H1 (cell line): ENCODE measurements at regions not wholly inside any gene's neighbourhood (a gene's known extent, or its start where the extent isn't known, plus 50 kb on each side); places are given as distances from the start of the nearest gene placed in this dataset.

ENCODE experiments used
- ATF3 ChIP-seq: IDR thresholded peaks from 2 replicates; pipeline ENCODE4 v1.6.1; 2011; ENCODE audit warnings: low read depth, mild to moderate bottlenecking, low read length; ENCODE audit not compliant: insufficient read depth
- CREB1 ChIP-seq: IDR thresholded peaks from 2 replicates; pipeline ENCODE4 v1.6.1; 2012; ENCODE audit warnings: inconsistent platforms
- CTCF ChIP-seq, 3 experiments: IDR thresholded peaks; 1 replicate in 2 of 3; 2 replicates in 1 of 3; pipeline versions ENCODE4 v1.5.1 to v1.6.1; 2011; ENCODE audit warnings: low read length in 3 of 3, mild to moderate bottlenecking in 3 of 3, inconsistent platforms in 2 of 3, low read depth in 1 of 3, moderate library complexity in 1 of 3; ENCODE audit not compliant: insufficient read depth in 1 of 3; ENCODE audit errors: control extremely low read depth in 1 of 3
- EP300 ChIP-seq, 2 experiments: IDR thresholded peaks; 1 replicate in 1 of 2; 2 replicates in 1 of 2; pipeline ENCODE4 v1.6.1; 2011 to 2012; ENCODE audit warnings: low read depth in 2 of 2, low read length in 2 of 2, mild to moderate bottlenecking in 2 of 2, borderline replicate concordance in 1 of 2, inconsistent platforms in 1 of 2, moderate library complexity in 1 of 2
- EZH2 ChIP-seq: fragments of 200-600 bp; sonication (generic); IDR thresholded peaks from 2 replicates; pipeline ENCODE4 v1.7.1; 2012; ENCODE audit warnings: low read depth, mild to moderate bottlenecking, moderate library complexity, low read length, inconsistent platforms; ENCODE audit not compliant: severe bottlenecking
- JUND ChIP-seq: IDR thresholded peaks from 2 replicates; pipeline ENCODE4 v1.6.1; 2011; ENCODE audit warnings: mild to moderate bottlenecking, improper control_type of control experiment, low read length
- POLR2A ChIP-seq, 2 experiments: IDR thresholded peaks; 1 replicate in 1 of 2; 2 replicates in 1 of 2; pipeline ENCODE4 v1.6.1; 2011; ENCODE audit warnings: low read depth in 2 of 2, low read length in 2 of 2, mild to moderate bottlenecking in 2 of 2; ENCODE audit errors: control extremely low read depth in 1 of 2
- RFX5 ChIP-seq: IDR thresholded peaks from 2 replicates; pipeline ENCODE4 v1.6.1; 2011; ENCODE audit warnings: low read depth, low read length, improper control_type of control experiment, borderline replicate concordance
- RNF2 ChIP-seq: fragments of 200-900, 300-1000 bp; sonication (generic); IDR thresholded peaks from 2 replicates; pipeline ENCODE4 v1.7.1; 2016; ENCODE audit warnings: borderline replicate concordance, low read depth, mild to moderate bottlenecking, antibody characterized with exemption, low read length; ENCODE audit not compliant: poor library complexity, severe bottlenecking; ENCODE audit errors: missing control alignments
- TBP ChIP-seq: IDR thresholded peaks from 2 replicates; pipeline ENCODE4 v1.6.1; 2011; ENCODE audit warnings: low read depth, low read length, improper control_type of control experiment

GRCh38 chr3:78496501-78496900, 1271.3 kb downstream of the ROBO1 start:
- TF ChIP-seq CTCF (IDR thresholded peaks at IDR 0.05; ENCODE audit: control extremely low read depth in 1 of 3, insufficient read depth in 1 of 3, low read depth in 1 of 3, low read length in 3 of 3) (no peak), TBP (no peak), ATF3 (no peak), EP300 (IDR thresholded peaks at IDR 0.05; ENCODE audit: borderline replicate concordance in 1 of 2, low read depth in 2 of 2, low read length in 2 of 2) (no peak), RFX5 (no peak), EZH2 (no peak), POLR2A (IDR thresholded peaks at IDR 0.05; ENCODE audit: control extremely low read depth in 1 of 2, low read depth in 2 of 2, low read length in 2 of 2) (no peak), CREB1 (no peak), JUND (no peak), RNF2 (no peak)
